HG03571 (cell line): ENCODE measurements at regions not wholly inside any gene's neighbourhood (a gene's known extent, or its start where the extent isn't known, plus 50 kb on each side); places are given as distances from the start of the nearest gene placed in this dataset.
"Not testable (repeated sequence)": the region's sequence is repeated elsewhere in the genome, so short reads cannot be mapped to it uniquely, and the experiment has no call there.

Source experiments
- ATAC-seq: cut with Tn5 transposase; IDR thresholded peaks from one replicate; pipeline ENCODE4 v1.9.1; 2021; ENCODE audit not compliant: unreplicated experiment

DNA sequence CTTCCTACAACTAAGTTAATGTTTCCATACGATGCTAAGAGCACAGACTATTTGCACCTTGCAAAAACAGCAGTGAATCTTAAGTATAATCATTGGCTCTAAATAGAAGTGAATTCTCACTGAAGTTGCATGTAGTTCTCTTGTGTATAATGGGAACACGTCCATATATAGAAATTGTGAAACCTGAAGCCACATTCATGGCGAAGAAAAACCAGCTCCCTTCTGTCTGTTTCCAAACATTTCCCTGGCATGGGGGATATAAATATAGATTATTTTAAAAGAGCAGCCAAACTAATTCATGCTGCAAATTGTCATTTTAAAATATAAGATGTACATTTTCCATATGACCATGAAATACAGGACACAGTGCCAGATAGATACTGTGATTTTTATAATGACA, 71.1 kb downstream of the TRAM1L1 start:
- ATAC-seq: no peak

DNA sequence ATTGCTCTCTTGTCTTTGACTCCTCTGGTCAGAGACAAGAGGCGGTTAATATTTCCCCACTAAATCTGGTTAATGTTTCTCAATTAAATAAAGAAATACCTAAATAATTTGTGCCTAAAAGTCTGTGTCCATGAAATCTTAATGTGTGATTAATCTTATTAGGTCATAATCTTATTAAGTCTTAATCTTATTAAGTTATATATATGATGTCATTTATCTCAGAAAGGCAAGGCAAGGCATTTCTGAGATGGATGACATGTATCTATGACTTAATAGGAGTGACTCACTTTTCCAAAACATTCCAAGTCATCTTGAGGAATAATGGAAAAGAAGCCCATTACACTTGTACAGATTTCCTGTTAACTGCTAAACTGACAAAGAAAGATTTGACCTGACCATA, 74.7 kb downstream of the TRAM1L1 start:
- no peak for ATAC-seq

DNA sequence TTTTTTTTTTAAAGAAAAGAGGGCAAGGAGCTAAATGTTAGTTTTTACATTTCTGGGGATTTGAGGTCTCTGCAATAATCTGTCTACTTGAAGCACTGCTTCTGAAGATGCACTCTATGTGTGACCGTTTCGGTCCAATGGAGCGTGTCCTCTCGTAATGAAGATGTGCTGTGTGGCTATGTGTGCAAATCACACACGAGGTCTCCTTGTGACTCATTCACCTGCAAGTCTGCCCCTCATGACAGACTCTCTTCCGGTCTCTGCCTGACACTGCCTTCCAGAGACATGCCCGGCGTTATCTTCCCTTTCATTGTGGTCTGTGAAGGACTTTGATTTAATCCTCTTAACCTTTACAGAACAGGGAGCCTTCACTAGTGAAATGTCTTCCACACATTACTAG, 84.3 kb downstream of the TRAM1L1 start:
- ATAC-seq: no peak

DNA sequence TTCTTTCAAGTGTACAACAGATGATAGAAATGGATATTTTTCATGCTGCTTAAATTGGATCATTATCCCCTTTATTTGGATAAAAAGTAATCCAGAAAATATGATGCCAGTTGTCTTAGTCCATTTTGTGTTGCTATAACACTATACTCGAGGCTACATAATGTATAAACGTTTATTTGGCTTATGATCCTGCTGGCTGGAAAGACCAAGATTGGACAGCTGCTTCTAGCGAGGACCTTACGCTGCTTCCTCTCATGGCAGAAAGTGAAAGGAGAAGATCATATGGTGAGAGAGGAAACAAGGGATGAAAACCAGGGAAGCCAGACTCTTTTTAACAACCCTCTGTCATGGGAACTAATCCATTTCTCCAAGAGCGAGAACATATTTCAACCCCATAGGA, 102.7 kb downstream of the TRAM1L1 start:
- no peak for ATAC-seq

DNA sequence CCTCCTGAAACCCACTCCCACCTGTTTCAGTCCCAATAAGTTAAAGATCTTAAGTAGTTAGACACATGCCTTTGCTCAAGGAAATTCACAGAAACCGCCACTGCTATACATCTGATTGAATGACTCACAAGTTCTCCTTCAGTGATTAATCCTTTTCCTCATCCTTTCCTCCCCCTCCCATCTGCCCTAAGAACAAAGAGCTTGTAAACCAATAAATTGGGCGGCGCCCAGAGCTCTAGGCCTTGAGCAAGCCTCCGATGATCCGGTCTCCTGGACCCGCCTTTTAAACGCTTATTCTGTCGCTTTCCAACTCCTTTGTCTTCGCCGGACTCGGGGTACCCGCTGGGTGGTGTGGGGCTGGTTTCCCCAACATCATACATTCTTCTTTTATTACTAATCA, 104.9 kb downstream of the TRAM1L1 start:
- ATAC-seq: not testable (repeated sequence)

DNA sequence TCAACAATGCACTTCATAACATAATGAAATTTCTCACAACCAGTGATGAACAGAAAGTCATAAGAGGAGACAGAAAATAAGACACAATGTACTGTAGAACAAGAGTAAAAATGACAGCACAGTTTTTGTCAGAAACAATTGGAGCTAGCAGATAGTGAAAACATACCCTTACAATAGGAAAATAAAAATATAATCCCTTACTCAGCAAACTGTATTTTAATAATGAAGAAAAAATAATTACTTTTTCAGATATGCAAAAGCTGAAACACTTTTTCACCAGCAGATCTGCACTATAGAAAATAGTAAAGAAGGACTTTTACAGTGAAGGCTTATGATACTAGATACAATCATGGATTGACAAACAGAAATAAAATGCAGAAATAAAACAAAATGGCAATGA, 126.3 kb downstream of the TRAM1L1 start:
- no peak for ATAC-seq

DNA sequence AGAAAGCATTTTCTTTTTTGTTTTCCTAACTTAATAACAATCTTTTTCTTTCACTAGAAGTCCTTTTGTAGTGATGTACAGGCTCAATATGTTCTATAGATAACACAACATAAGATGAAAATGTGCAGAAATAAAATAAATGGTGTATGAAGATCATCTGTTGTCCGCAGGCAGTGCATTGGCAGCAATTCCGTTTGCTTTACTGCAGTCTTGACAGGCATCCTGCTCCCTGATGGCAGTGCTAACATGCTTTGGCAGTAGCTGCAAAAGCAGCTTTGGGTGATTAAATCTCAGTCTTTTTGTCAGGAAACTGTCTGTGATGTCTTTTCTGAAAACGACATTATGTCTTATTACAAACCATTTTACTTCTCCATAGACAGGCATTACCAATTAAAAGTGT, 131.4 kb downstream of the TRAM1L1 start:
- ATAC-seq: no peak

DNA sequence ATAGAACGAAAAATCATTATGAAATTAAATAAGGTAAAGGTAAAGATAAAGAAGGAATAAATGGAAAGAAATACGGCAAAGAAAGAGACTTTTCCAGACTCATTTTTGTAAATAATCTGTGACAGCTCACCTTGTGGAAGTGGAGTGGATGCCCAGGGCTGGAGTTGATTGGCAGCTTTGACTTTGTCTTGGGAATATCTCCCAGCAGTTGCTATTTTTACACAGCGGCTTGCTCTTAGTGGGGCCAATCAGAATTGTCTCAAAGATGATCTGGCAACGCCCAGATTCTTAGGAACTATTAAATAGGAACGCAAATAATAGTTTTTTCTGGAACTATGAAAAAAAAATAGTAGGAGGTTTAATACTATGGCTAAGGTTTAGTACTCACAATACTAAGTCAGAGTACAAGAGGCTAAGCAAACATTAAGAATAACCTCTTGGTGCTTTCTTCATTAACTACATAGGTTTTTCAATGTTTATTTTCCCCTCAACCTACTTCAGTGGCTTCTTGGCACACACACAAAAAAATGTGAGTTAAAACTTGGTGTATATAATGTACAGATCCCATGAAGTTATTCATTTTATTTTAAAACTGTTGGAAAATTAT, 132.7 kb downstream of the TRAM1L1 start:
- no peak for ATAC-seq

DNA sequence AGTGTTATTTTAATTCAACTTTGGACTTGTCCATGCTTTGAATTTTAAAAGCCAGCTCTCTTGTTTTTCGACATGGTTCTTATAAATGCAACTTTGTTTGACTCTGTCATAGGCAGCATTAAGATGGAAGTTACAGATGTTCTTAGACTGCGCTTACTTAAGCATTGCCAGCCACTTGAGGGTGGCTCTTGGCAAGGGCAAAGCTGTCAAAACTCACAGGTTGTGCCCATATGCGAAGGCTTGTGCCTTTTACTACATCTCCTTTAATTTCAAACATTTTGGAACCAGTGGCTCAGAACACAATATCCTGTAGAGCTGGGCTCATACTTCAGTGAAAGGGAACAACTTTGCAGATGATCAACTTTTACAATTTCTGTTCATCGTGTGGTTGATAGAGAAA, 135.5 kb downstream of the TRAM1L1 start:
- ATAC-seq: no peak

DNA sequence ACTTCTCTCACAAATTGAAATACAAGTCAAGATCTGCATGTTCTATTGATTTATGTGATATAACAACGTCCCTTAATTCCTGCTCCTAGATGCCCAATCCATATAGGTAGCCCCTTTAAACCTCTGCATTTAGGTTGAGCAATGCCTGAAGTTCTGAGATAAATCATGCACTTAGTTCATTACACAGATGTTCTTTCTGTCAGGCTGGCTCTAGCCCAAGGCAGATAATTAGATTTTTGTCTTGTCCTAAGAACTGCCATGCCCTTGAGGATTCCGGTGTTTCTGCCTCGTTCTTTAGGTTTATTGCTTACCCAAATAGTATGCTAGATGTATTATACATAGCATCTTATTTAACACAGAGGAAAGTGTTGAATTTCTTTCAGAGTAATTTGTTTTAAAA, 143.1 kb downstream of the TRAM1L1 start:
- no peak for ATAC-seq

DNA sequence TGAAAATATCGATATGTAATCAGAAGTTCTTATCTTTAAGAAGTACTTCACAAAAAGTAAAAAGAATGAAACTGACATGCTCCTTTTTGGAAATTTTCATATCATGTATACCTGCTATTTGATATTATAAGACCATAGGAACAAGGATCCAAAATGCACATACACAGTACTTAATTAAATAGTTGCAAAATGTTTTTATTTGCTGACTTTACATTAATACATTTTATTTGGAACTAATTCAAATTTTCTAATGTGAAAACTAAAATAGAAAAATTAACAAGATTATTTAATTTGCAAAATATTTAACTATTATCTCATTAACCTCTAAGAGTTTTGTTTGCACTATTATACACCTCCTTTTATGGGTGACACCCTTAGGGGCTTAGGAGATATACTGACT, 155.0 kb downstream of the TRAM1L1 start:
- no peak for ATAC-seq

DNA sequence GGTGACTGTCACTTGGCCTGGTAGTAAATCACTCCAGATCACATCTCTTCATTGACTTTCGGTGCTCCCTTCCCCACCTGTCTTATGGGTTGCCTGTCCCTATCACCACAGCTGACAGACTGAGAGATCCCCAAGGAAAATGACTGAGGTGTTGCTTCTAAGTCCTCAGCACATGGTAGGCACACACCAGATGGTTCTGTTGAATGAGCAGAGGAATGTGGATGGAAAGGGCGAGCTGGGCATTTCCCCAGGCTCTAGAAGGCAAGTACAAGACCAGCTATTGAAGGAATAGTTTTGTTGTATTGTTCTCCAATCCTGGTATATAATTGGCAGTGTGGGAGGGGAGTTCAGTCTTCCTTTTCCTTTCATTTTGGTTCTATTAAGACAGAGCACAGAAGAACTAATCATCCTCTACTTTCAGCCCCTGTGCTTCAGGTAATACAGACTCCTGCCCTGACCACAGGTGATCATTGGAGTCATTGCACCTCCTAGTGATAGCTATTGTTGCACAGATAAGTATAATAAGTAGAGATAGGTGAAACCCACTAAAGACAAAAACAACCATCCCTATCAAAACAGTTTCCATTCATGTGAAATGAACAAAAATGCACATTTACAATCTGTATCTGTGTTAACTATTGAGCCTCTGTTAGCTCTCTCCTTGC, 158.6 kb downstream of the TRAM1L1 start:
- ATAC-seq: no peak

DNA sequence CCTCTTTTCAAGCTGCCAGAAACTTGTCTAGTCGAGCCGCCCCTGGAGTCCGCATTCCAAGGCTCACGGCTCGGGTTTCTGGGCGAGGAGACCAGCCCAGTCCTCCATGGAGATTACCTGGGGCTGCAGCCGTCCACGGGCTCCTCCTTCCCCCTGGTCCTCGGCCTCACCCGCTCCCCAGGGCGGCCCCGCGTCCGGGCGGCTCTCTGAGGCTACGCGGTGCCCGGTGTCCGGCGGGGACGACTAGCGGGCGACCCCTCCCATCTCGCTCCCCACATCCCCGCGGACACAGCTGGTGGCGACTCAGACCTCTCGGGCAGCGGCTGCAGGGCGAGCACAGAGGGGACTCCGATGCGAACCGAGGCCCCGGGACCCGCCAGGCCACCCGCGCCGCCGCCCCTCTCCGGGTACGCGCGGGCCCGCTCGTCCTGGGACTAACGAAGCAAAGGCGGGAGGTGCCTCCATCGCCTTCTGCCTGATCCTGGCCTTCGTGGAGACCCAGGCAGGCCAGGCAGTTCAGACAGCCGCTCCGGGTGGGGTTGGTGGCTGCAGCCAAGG, 159.4 kb downstream of the TRAM1L1 start:
- ATAC-seq: no peak

DNA sequence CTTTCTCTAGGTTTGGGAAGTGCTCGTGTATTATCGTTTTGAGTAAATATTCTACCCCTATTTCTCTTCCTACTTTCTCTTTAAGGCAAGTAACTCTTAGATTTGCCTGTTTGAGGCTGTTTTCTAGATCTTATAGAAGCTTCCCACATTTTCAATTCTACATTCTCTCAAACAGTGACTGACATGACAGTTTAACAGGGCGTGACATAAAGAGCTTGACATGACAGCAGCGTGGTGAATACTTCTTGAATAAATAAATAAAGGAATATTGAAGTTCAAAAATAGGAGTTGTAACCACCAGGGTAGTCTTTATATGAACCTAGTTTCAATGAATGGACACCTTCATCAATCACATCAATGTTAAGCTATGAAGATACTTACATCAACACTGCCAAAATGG, 162.0 kb downstream of the TRAM1L1 start:
- no peak for ATAC-seq

DNA sequence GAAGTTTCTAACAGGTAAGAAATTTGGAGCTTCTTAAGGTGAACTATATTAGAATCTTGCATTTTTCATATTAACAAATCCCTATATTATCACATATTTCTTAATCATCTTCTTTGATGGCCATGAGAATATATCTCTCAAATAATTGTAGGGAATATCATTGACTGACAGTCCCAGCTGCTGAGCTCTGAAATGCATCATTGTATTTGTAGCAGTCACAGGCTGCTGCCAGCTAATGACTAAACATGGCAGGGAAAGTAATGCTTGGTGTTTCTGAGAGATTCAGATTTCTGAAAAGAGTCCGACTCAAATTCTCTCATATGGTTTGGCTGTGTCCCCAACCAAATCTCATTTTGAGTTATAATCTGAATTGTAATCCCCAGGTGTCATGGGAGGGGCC, 171.9 kb downstream of the TRAM1L1 start:
- ATAC-seq: no peak

DNA sequence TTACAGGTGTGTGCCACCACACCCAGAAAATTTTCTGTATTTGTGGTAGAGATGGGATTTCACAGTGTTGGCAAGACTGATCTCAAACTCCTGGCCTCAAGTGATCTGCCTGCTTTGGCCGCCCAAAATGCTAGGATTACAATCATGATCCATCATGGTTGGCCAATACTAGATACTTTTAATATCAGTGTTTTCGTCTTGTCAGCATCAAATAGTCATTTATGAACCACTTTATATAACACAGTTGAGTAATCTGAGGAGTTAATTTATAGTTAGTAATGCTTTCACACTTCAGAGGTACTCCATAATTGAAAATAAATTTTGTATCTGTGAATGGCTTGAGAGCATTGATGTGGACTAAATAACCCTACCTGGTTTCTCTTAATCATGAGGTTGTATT, 178.6 kb downstream of the TRAM1L1 start:
- no peak for ATAC-seq

DNA sequence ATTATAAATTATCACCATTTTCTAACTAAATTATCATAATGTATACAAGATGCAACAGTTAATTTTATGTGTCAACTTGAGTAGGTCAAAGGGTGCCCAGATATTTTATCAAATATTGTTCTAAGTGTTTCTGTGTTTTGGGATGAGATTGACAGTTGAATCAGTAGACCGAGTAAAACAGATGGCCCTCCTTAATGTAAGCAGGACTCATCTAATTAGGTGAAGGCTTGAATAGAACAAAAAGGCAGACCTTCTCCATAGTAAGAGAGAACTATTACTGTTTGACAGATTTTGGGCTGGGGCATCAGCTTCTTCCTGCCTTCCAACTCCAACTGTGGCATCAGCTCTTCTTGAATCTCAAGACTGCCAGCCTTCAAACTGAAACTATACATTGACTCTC, 185.8 kb downstream of the TRAM1L1 start:
- ATAC-seq: no peak

DNA sequence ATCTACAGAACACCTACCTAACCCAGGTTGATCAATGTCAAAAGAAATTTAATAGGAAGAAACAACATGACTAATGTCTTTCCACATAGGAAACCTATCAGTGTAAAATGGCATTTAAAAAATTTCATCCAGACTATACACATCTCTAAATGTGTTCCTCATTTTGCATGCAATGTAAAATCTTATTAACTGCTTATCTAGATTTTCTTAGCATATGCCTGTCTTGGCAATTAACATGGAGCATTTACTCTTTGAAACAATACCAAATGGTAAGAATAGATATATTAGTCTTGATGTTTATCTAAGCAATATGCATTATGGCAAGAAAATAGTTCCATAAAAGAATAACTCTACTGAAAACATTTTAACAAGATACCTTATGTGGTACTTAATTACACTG, 199.8 kb downstream of the TRAM1L1 start:
- no peak for ATAC-seq

DNA sequence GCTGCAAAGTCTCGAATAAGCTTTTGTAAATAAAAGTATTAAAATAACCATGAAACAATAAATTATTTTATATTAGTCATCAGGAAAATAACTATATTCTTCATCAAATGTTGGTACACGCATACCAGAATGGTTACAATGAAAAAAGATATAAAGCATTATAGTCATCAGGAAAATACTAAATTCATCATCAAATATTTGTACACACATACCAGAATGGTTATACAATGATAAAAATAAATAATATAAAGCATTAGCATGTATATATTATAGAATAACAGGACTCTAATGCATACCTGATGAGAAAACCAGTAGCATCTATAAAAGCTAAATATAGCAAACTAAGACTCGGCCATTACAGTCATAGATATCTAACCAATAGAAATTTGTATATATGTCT, 202.9 kb downstream of the TRAM1L1 start:
- no peak for ATAC-seq

DNA sequence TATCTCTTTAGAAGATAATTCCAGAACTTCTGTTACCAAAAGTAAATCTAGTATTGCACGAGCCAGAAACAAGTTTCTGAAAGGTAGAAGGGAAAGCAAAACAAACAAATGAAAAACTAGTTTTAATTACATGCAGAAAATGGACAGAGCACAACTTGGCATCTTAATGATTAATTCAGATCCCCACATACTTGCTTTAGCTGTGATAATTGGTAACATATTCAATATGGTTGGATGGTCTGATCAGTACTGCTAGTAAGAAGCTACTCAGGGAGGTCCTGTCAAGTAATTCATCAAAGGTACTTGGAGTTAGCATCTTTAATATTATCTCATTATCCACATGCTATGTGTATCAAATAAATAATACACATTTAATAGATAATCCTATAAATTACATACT, 204.3 kb downstream of the TRAM1L1 start:
- peak; percentile 86 for ATAC-seq

DNA sequence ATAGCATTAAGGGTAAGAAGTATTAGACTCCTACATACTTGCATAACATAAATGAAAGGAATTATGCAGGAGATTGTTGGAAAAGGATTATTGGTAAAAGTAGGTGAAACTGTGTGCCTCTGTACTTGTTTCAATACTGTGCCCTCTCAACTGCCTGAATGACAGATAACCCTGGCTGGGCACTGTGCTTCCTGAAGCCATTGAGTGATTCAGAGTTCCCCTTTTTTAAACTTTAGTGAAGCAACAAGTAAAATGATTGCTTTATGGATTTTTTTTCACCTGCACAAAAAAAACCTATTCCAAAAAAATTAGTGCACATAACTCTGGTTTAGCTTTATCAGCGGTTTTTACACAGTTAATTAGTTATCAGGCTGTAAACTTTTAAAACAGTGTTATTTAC, 204.8 kb downstream of the TRAM1L1 start:
- peak; percentile 66 for ATAC-seq

DNA sequence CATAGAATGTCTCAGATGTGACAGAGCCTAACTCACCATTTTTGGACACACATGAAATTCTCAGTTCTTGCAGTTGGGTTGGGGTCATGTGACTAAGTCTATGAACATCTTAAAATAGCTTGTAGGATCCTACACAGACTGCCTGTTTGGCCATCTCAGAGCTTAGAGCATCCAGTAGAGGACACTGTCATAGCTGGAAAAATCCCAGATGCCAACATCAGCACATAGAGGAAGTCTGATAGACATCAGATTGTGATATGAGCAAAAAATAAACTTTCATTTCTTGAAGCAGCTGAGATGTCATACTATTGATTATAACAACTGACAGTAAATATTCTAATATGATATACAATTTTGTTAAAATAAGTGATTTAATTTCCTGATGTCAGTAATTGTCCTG, 207.1 kb downstream of the TRAM1L1 start:
- no peak for ATAC-seq

DNA sequence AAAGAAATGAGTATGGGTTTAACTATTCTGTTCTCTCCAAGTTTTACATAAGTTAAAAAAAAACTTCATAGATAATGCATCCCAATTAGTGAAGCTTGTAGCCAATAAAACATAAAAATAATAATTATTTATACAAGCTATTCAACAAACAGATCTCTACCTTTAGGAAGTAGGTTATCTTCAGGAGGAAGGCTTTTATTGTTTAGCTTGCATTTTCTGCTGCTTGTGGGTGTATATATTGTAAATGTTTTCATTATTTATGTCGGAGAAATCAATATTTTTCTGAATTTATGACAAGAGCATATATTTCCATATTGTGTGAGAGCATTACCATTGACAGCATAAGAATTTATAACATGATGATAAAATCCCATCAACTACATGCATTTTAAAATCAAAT, 208.3 kb downstream of the TRAM1L1 start:
- no peak for ATAC-seq
